ENCODE measurements at regions not wholly inside any gene's neighbourhood (a gene's known extent, or its start where the extent isn't known, plus 50 kb on each side); places are given as distances from the start of the nearest gene placed in this dataset.

GRCh38 chr9:19701274-19701673, 87.6 kb downstream of the SLC24A2 start:
- Histone ChIP-seq H3K27ac (no peak overlapping the region), H3K4me3 (ENCODE audit: low read depth, low read length) (no peak overlapping the region), H3K27me3 (ENCODE audit: insufficient read depth, low read depth, severe bottlenecking) (no peaks in the 10 kb centered on the region), H3K9me3 (ENCODE audit: severe bottlenecking) (no peaks in the 10 kb centered on the region), H3K36me3 (no peaks in the 10 kb centered on the region)
- TF ChIP-seq CTCF (IDR thresholded peaks at IDR 0.05; ENCODE audit: low read depth, low read length), result no peak
- DNase-seq, result no peak

- peaks cover 4% of the 10 kb centered on the region for H3K9me3 ChIP-seq (ENCODE audit: severe bottlenecking)
- no peaks in the 10 kb centered on the region for H3K36me3 ChIP-seq
- H3K27me3 ChIP-seq (ENCODE audit: insufficient read depth, low read depth, severe bottlenecking), result no peaks in the 10 kb centered on the region
- H3K4me3 ChIP-seq (ENCODE audit: low read depth, low read length), result no peak overlapping the region
- H3K27ac ChIP-seq, result no peak overlapping the region
- DNase-seq, result no peak
- TF ChIP-seq CTCF (IDR thresholded peaks at IDR 0.05; ENCODE audit: low read depth, low read length), result no peak
Measured at GRCh38 chr9:19700699-19701098, 88.1 kb downstream of the SLC24A2 start.

GRCh38 chr9:19699756-19700155, 89.1 kb downstream of the SLC24A2 start:
- Histone ChIP-seq H3K9me3 (ENCODE audit: severe bottlenecking) (peaks cover 4% of the 10 kb centered on the region), H3K36me3 (no peaks in the 10 kb centered on the region), H3K4me3 (ENCODE audit: low read depth, low read length) (no peak overlapping the region), H3K27me3 (ENCODE audit: insufficient read depth, low read depth, severe bottlenecking) (no peaks in the 10 kb centered on the region), H3K27ac (no peak overlapping the region)
- no peak for TF ChIP-seq CTCF (IDR thresholded peaks at IDR 0.05; ENCODE audit: low read depth, low read length)
- DNase-seq, result no peak

- Histone ChIP-seq H3K9me3 (ENCODE audit: severe bottlenecking) (peaks cover 4% of the 10 kb centered on the region), H3K27ac (no peak overlapping the region), H3K27me3 (ENCODE audit: insufficient read depth, low read depth, severe bottlenecking) (no peaks in the 10 kb centered on the region), H3K36me3 (no peaks in the 10 kb centered on the region), H3K4me3 (ENCODE audit: low read depth, low read length) (no peak overlapping the region)
- no peak for DNase-seq
- TF ChIP-seq CTCF (IDR thresholded peaks at IDR 0.05; ENCODE audit: low read depth, low read length), result no peak
Measured at GRCh38 chr9:19698960-19699359, 89.9 kb downstream of the SLC24A2 start.

GRCh38 chr9:19694601-19695000, 94.2 kb downstream of the SLC24A2 start:
- Histone ChIP-seq H3K4me3 (ENCODE audit: low read depth, low read length) (no peak overlapping the region), H3K9me3 (ENCODE audit: severe bottlenecking) (peaks cover 4% of the 10 kb centered on the region), H3K36me3 (no peaks in the 10 kb centered on the region), H3K27me3 (ENCODE audit: insufficient read depth, low read depth, severe bottlenecking) (no peaks in the 10 kb centered on the region), H3K27ac (no peak overlapping the region)
- no peak for DNase-seq
- TF ChIP-seq CTCF (IDR thresholded peaks at IDR 0.05; ENCODE audit: low read depth, low read length), result no peak

- no peaks in the 10 kb centered on the region for H3K27me3 ChIP-seq (ENCODE audit: insufficient read depth, low read depth, severe bottlenecking)
- DNase-seq, result no peak
- no peaks in the 10 kb centered on the region for H3K36me3 ChIP-seq
- no peak overlapping the region for H3K4me3 ChIP-seq (ENCODE audit: low read depth, low read length)
- H3K9me3 ChIP-seq (ENCODE audit: severe bottlenecking), result no peaks in the 10 kb centered on the region
- no peak for TF ChIP-seq CTCF (IDR thresholded peaks at IDR 0.05; ENCODE audit: low read depth, low read length)
- H3K27ac ChIP-seq, result no peak overlapping the region
Measured at GRCh38 chr9:19690128-19690527, 98.7 kb downstream of the SLC24A2 start.

Data from WERI-Rb-1 (cell line).